ENCODE measurements at regions not wholly inside any gene's neighbourhood (a gene's known extent, or its start where the extent isn't known, plus 50 kb on each side); places are given as distances from the start of the nearest gene placed in this dataset.

DNA sequence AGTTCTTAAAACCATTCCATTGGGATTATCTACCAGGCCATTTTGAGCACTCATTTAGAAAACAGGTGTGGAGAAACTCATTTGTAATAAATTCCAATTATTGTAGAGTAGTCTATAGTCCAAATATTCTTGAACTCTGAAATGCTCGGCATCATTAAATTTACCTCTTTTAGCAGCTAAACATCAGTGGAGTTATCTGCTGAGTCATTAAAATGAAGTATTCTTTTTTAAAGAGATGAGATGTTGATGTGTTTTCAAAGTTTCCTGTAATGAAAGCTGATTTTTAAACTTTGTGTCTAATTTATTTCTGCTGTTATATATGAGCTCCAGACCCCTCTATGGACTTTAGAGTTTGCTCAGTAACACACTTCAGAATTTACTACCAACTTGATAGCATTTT, 1635.2 kb downstream of the SUCLG1 start:
- no peaks in the 10 kb centered on the region for H3K27me3 ChIP-seq (replicated peaks; ENCODE audit: insufficient read depth, low read length)
- no peak overlapping the region for H3K9ac ChIP-seq (ENCODE audit: low read length)
- no peak for DNase-seq
- TF ChIP-seq, protein P1, sequence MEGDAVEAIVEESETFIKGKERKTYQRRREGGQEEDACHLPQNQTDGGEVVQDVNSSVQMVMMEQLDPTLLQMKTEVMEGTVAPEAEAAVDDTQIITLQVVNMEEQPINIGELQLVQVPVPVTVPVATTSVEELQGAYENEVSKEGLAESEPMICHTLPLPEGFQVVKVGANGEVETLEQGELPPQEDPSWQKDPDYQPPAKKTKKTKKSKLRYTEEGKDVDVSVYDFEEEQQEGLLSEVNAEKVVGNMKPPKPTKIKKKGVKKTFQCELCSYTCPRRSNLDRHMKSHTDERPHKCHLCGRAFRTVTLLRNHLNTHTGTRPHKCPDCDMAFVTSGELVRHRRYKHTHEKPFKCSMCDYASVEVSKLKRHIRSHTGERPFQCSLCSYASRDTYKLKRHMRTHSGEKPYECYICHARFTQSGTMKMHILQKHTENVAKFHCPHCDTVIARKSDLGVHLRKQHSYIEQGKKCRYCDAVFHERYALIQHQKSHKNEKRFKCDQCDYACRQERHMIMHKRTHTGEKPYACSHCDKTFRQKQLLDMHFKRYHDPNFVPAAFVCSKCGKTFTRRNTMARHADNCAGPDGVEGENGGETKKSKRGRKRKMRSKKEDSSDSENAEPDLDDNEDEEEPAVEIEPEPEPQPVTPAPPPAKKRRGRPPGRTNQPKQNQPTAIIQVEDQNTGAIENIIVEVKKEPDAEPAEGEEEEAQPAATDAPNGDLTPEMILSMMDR (IDR thresholded peaks at IDR 0.05; ENCODE audit: low read length) = no peak
- TF ChIP-seq EZH2 (optimal IDR thresholded peaks at IDR 0.05; ENCODE audit: low read depth, low read length) (no peak), EZH2phosphoT487 (IDR thresholded peaks at IDR 0.05; ENCODE audit: low read length) (no peak)
- H3K79me2 ChIP-seq (ENCODE audit: low read length) = no peaks in the 10 kb centered on the region
- no peaks in the 10 kb centered on the region for H3F3A ChIP-seq (ENCODE audit: insufficient read depth, low read length)
- no peaks in the 10 kb centered on the region for H3K9me3 ChIP-seq (replicated peaks; ENCODE audit: insufficient read depth, low read length)
- H3K9me2 ChIP-seq (replicated peaks; ENCODE audit: insufficient read depth, low read length) = no peaks in the 10 kb centered on the region
- H3K4me3 ChIP-seq (ENCODE audit: low read length) = no peak overlapping the region
- no peaks in the 10 kb centered on the region for H3K4me1 ChIP-seq (ENCODE audit: low read length)
- H4K20me1 ChIP-seq (ENCODE audit: insufficient read depth, low read length) = no peaks in the 10 kb centered on the region
- H3K4me2 ChIP-seq (ENCODE audit: low read depth, low read length) = no peak overlapping the region
- H3K36me3 ChIP-seq (replicated peaks; ENCODE audit: insufficient read depth, low read length) = no peaks in the 10 kb centered on the region
- H3K27ac ChIP-seq (ENCODE audit: low read length) = no peak overlapping the region
- H2AFZ ChIP-seq (ENCODE audit: low read length) = no peak overlapping the region

DNA sequence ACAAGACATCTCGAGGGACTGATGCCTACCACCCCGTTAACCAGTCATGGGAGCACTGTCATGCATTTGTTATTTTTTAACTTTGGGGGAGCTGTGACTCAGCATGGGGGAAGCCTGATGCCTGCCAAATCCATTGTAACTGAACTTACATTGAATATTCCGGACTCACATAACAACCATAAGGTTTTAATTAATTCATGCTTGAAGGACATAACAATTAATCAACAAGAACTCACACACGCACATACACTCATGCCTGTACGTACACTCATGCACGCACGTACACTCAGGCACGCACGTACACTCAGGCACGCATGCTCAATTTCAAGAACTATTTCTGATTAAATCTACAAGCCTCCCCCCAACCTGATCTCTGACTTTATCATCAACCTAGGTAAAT, 1639.1 kb downstream of the SUCLG1 start:
- Histone ChIP-seq H3K27ac (ENCODE audit: low read length) (no peak overlapping the region), H3K9me2 (replicated peaks; ENCODE audit: insufficient read depth, low read length) (no peaks in the 10 kb centered on the region), H3K36me3 (replicated peaks; ENCODE audit: insufficient read depth, low read length) (no peaks in the 10 kb centered on the region), H3K9ac (ENCODE audit: low read length) (no peak overlapping the region), H3K4me1 (ENCODE audit: low read length) (no peaks in the 10 kb centered on the region), H3K4me3 (ENCODE audit: low read length) (no peak overlapping the region), H2AFZ (ENCODE audit: low read length) (no peak overlapping the region), H4K20me1 (ENCODE audit: insufficient read depth, low read length) (no peaks in the 10 kb centered on the region), H3K9me3 (replicated peaks; ENCODE audit: insufficient read depth, low read length) (no peaks in the 10 kb centered on the region; the same call in 1 of the 2 replicates), H3K4me2 (ENCODE audit: low read depth, low read length) (no peak overlapping the region), H3K79me2 (ENCODE audit: low read length) (no peaks in the 10 kb centered on the region), H3K27me3 (replicated peaks; ENCODE audit: insufficient read depth, low read length) (no peaks in the 10 kb centered on the region), H3F3A (ENCODE audit: insufficient read depth, low read length) (no peaks in the 10 kb centered on the region)
- TF ChIP-seq, protein P1 (IDR thresholded peaks at IDR 0.05; ENCODE audit: low read length) = no peak
- TF ChIP-seq EZH2phosphoT487 (IDR thresholded peaks at IDR 0.05; ENCODE audit: low read length) (no peak), EZH2 (optimal IDR thresholded peaks at IDR 0.05; ENCODE audit: low read depth, low read length) (no peak)
- DNase-seq = no peak

DNA sequence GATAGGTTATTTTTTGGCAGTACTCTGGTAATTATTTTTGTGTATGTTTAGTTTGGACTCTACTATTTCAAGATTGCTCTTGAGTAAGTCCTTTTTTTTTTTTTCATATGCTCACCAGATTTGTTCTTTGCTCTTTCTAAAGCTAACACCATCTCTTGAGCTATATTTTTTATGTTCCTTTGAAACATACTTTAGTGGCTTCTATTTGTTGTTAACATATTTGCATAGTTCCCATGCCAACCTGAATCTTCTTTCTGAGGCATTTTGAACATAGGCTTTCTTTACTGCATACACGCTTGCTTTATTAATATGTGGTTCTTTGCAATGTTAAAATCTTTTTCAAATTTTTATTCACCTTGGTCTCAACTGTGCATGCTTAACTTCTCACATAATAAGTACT, 1644.9 kb downstream of the SUCLG1 start:
- no peaks in the 10 kb centered on the region for H3K36me3 ChIP-seq (replicated peaks; ENCODE audit: insufficient read depth, low read length)
- H3K9ac ChIP-seq (ENCODE audit: low read length) = no peak overlapping the region
- no peak overlapping the region for H3K4me3 ChIP-seq (ENCODE audit: low read length)
- H2AFZ ChIP-seq (ENCODE audit: low read length) = no peak overlapping the region
- H3K27ac ChIP-seq (ENCODE audit: low read length) = no peak overlapping the region
- no peaks in the 10 kb centered on the region for H3K79me2 ChIP-seq (ENCODE audit: low read length)
- no peaks in the 10 kb centered on the region for H3K27me3 ChIP-seq (replicated peaks; ENCODE audit: insufficient read depth, low read length)
- no peaks in the 10 kb centered on the region for H3K4me1 ChIP-seq (ENCODE audit: low read length)
- no peak overlapping the region for H3K4me2 ChIP-seq (ENCODE audit: low read depth, low read length)
- H4K20me1 ChIP-seq (ENCODE audit: insufficient read depth, low read length) = no peaks in the 10 kb centered on the region
- no peaks in the 10 kb centered on the region for H3K9me2 ChIP-seq (replicated peaks; ENCODE audit: insufficient read depth, low read length)
- DNase-seq = no peak
- TF ChIP-seq, protein P1 (IDR thresholded peaks at IDR 0.05; ENCODE audit: low read length) = no peak
- TF ChIP-seq EZH2phosphoT487 (IDR thresholded peaks at IDR 0.05; ENCODE audit: low read length) (no peak), EZH2 (optimal IDR thresholded peaks at IDR 0.05; ENCODE audit: low read depth, low read length) (no peak)
- no peaks in the 10 kb centered on the region; the same call in 1 of the 2 replicates for H3K9me3 ChIP-seq (replicated peaks; ENCODE audit: insufficient read depth, low read length)
- no peaks in the 10 kb centered on the region for H3F3A ChIP-seq (ENCODE audit: insufficient read depth, low read length)
